Small intestine (tissue), 7 donors: ENCODE measurements at regions not wholly inside any gene's neighbourhood (a gene's known extent, or its start where the extent isn't known, plus 50 kb on each side); places are given as distances from the start of the nearest gene placed in this dataset.

Experiments used
- DNase-seq, 2 donors: peaks; one replicate each; pipeline versions ENCODE4 v3.0.0 to v3.0.0-alpha.2; 2013
- FAIRE-seq: peaks from 2 replicates; lab custom pipeline; 2012; peaks lifted over from hg19 to GRCh38; lab: Jason Lieb, UNC
- H3K27ac ChIP-seq, 3 donors: one replicate each; pipeline ENCODE4 v1.5.1; 2013; ENCODE audit warnings: low read length in 2 of 3, mild to moderate bottlenecking in 2 of 3, control low read depth in 1 of 3, inconsistent platforms in 1 of 3, low read depth in 1 of 3, moderate library complexity in 1 of 3
- H3K27me3 ChIP-seq, 3 donors: one replicate each; pipeline ENCODE4 v1.6.1; 2013; ENCODE audit warnings: low read length in 3 of 3, inconsistent platforms in 1 of 3; ENCODE audit not compliant: control insufficient read depth in 3 of 3, insufficient read depth in 3 of 3
- H3K36me3 ChIP-seq, 3 donors: one replicate each; pipeline ENCODE4 v1.6.1; 2013; ENCODE audit warnings: low read length in 3 of 3, inconsistent platforms in 1 of 3, low read depth in 1 of 3, mild to moderate bottlenecking in 1 of 3, moderate library complexity in 1 of 3; ENCODE audit not compliant: control insufficient read depth in 3 of 3, insufficient read depth in 2 of 3
- H3K4me1 ChIP-seq, 3 donors: one replicate each; pipeline ENCODE4 v1.6.1; 2013; ENCODE audit warnings: low read length in 2 of 3, inconsistent platforms in 1 of 3, low read depth in 1 of 3, mild to moderate bottlenecking in 1 of 3, moderate library complexity in 1 of 3; ENCODE audit not compliant: control insufficient read depth in 3 of 3, insufficient read depth in 2 of 3
- H3K4me3 ChIP-seq, 3 donors: one replicate each; pipeline ENCODE4 v1.5.1; 2013; ENCODE audit warnings: low read length in 3 of 3, control low read depth in 1 of 3, inconsistent platforms in 1 of 3, low read depth in 1 of 3, mild to moderate bottlenecking in 1 of 3, moderate library complexity in 1 of 3
- H3K9me3 ChIP-seq, 2 donors: one replicate each; pipeline ENCODE4 v1.6.1; 2013; ENCODE audit warnings: low read depth in 1 of 2, low read length in 1 of 2; ENCODE audit not compliant: control insufficient read depth in 2 of 2, insufficient read depth in 1 of 2
- WGBS, 3 donors: extraction: QIAGEN DNeasy Blood & Tissue Kit; methylation state at CpG; one replicate each; pipeline ENCODE4 v1.1.7; 2013; 5-methylcytosine and 5-hydroxymethylcytosine counted together
- donor health status: healthy with polysubstance abuse.
- donor health status: control.
- donor health status: control.
- donor health status: Bipolar disorder and iron deficiency.
- donor health status: healthy.

DNA sequence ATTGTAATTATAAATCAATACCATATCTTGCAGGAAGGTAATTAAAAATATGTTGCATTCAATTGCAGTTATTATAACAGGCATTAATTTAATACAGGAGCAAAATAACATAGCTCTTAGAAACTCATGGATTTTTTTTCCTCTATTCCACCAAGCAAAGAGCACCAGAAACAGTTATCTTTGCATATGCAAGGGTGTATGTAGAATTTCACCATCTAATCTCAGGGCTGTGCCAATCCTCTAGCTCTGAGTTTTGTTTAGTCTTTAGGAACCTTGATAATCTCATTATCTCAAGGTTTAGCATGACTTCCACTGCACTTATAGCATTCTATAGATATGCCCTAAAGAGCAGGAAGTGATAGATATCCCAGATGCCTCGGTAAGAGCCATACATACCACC, 197.5 kb downstream of the VEGFC start:
- Histone ChIP-seq H3K9me3 (no peaks in the 10 kb centered on the region), H3K4me1 (no peaks in the 10 kb centered on the region), H3K27ac (no peak overlapping the region), H3K27me3 (no peaks in the 10 kb centered on the region), H3K36me3 (no peaks in the 10 kb centered on the region), H3K4me3 (no peak overlapping the region)
- 29 to 41% (median 38%) methylated on average over 1 of the region's 1 CpG for WGBS, 3 donors
- FAIRE-seq (no peak), DNase-seq (no peak)

DNA sequence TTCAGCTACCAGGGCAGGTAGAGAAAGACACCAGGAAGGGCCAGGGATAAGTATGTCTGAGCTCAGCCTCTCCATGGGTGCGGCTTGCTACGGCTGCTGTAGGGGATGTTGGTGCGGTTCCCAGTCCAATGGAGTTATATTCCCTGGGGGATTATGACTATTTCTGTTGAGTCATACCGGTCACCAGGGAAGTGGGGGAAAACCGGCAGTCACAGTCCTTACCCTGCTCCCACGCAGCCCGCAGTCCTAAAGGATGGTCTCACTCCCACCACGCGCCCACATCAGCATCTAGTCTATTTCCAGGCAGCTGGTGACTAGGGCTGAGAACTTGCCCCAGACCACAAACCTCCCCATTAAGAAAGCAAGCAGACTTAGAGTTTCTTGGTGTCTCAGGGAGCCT, 191.6 kb downstream of the VEGFC start:
- no peak overlapping the region for H3K27ac ChIP-seq
- no peaks in the 10 kb centered on the region for H3K9me3 ChIP-seq
- FAIRE-seq, result no peak
- no peak overlapping the region for H3K4me3 ChIP-seq
- H3K4me1 ChIP-seq, result no peaks in the 10 kb centered on the region
- no peaks in the 10 kb centered on the region for H3K36me3 ChIP-seq
- no peaks in the 10 kb centered on the region for H3K27me3 ChIP-seq
- 87 to 95% (median 91%) methylated on average over 9 of the region's 9 CpGs for WGBS, 3 donors
- no peak for DNase-seq

DNA sequence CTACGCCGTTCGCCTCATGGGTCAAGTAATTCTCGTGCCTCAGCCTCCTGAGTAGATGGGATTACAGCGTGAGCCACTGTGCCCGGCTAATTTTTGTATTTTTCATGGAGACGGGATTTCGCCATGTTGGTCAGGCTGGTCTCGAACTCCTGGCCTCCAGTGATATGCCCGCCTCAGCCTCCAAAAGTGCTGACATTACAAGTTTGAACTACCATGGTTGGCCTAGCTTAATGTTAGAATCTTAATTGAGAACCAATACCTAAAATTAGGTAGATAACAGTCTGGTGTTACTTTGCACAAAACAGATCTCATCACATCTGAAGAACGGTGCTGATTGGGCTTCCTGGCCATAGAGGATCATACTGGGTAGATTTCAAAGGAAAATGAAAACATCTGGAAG, 184.9 kb downstream of the VEGFC start:
- FAIRE-seq (no peak), DNase-seq (no peak)
- H3K27ac ChIP-seq, result no peak overlapping the region
- H3K36me3 ChIP-seq, result no peaks in the 10 kb centered on the region
- H3K27me3 ChIP-seq, result no peaks in the 10 kb centered on the region
- WGBS, 3 donors, result 88 to 93% (median 91%) methylated on average over 11 of the region's 11 CpGs
- no peak overlapping the region for H3K4me3 ChIP-seq
- H3K4me1 ChIP-seq, result no peaks in the 10 kb centered on the region
- H3K9me3 ChIP-seq, result no peaks in the 10 kb centered on the region

DNA sequence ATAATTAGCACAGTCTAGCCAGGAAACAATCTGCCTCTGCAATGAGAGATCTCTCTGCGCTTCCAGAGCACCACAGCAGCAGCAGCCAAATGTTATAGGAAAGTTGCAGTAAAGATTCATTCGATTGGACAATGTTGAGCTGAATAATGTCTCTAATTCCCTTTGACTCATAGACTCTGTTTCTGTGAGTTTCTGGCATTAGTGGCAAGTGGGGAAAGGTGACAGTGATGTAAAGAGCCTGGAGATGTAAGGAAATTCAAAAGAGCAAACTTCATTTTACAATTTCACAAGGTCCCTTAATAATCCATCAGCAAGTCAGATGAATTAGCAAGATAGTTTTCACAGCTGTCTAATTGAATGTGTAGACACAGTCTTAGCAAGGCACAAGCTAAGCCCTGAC, 184.4 kb downstream of the VEGFC start:
- WGBS, 3 donors, result 81 to 94% (median 87%) methylated on average over 2 of the region's 2 CpGs
- Histone ChIP-seq H3K4me3 (no peak overlapping the region), H3K4me1 (no peaks in the 10 kb centered on the region), H3K27me3 (no peaks in the 10 kb centered on the region), H3K27ac (no peak overlapping the region), H3K36me3 (no peaks in the 10 kb centered on the region), H3K9me3 (no peaks in the 10 kb centered on the region)
- FAIRE-seq, result no peak
- DNase-seq, result no peak

DNA sequence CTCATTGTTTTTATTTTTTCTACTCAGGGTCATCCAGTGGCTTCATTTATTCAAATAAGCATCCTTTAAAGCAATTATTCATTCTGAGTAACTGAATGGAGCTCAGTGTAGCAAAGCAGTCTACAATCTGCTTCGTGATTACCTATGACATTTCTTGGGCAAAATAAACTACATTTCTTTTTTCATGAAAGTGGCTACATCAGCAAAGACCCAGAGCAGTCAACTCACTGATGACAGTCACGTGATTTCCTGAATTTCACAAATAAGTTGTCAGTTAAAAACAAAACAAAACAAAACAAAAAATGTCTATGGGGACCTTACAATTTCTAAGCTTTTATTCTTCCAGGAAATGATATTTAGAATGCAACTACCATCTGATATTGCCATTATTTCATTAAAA, 182.1 kb downstream of the VEGFC start:
- WGBS, 3 donors, result 47 to 70% (median 63%) methylated on average over 2 of the region's 2 CpGs
- DNase-seq (no peak), FAIRE-seq (no peak)
- H3K27me3 ChIP-seq, result no peaks in the 10 kb centered on the region
- no peaks in the 10 kb centered on the region for H3K9me3 ChIP-seq
- H3K27ac ChIP-seq, result no peak overlapping the region
- no peaks in the 10 kb centered on the region for H3K36me3 ChIP-seq
- no peak overlapping the region for H3K4me3 ChIP-seq
- no peaks in the 10 kb centered on the region for H3K4me1 ChIP-seq

DNA sequence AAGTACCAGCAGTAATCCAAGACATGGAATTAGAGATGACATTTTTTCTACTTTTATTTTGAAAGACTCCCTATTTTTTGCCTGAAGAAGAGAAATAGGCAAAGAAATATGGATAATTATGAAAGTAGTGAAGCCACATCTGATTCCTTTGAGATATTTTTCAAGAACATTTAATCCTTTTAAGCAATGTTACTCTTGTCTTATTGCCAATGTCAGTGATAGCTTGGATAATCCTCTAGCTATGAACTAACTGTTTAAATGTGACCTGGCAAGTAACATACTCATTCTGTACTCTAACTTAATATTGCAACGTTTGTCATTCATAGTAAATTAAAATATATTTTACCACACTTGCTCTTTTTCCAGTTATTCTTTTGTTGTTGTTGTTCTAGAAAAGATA, 181.3 kb downstream of the VEGFC start:
- WGBS, 3 donors, result 47 to 68% (median 56%) methylated on average over 1 of the region's 1 CpG
- no peaks in the 10 kb centered on the region for H3K9me3 ChIP-seq
- DNase-seq (no peak), FAIRE-seq (no peak)
- H3K4me3 ChIP-seq, result no peak overlapping the region
- no peaks in the 10 kb centered on the region for H3K36me3 ChIP-seq
- no peaks in the 10 kb centered on the region for H3K27me3 ChIP-seq
- H3K4me1 ChIP-seq, result no peaks in the 10 kb centered on the region
- no peak overlapping the region for H3K27ac ChIP-seq

DNA sequence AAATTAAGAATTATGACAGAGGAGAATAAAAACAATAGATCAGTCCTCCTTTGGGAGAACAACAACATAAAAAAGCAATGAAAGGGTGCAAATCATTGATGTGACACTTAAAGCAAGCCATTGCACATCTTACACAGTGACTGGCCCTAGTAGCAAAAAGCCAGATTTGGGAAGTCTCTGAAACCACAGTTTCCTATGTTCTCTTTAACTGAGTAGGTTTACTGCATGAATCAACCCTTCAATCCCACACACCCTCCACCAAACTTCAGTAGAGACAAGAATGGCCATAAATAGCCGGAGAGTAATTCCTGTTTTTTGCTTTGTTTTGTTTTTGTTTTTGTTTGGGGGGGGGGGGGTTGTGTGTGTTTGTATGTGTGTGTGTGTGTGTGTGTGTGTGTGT, 180.8 kb downstream of the VEGFC start:
- H3K4me3 ChIP-seq, result no peak overlapping the region
- DNase-seq (no peak), FAIRE-seq (no peak)
- H3K27ac ChIP-seq, result no peak overlapping the region
- no peaks in the 10 kb centered on the region for H3K27me3 ChIP-seq
- no peaks in the 10 kb centered on the region for H3K4me1 ChIP-seq
- no peaks in the 10 kb centered on the region for H3K9me3 ChIP-seq
- no peaks in the 10 kb centered on the region for H3K36me3 ChIP-seq
- WGBS, 3 donors, result 56 to 87% (median 67%) methylated on average over 1 of the region's 1 CpG

DNA sequence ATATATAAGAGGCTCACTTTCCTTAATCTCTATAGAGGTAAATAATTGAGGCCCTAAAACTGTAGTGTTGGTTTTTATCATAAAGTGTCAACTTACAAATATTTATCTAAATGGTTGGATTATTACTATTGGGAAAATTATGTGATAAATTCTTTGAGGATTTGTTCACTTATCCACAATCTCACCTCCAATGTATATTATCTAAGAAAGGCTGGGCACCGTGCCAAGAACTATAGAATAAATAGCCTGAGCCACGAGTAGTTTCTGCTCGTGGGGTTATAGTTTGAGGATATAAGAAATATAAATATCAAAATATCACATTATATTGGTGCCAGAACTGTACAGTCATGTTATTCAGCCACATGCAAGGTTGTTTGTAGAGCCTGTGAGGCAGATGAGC, 177.9 kb downstream of the VEGFC start:
- DNase-seq (peak in 1 of 2 donors; percentile 2), FAIRE-seq (no peak)
- no peaks in the 10 kb centered on the region for H3K27me3 ChIP-seq
- H3K4me3 ChIP-seq, result no peak overlapping the region
- H3K27ac ChIP-seq, result no peak overlapping the region
- no peaks in the 10 kb centered on the region for H3K9me3 ChIP-seq
- H3K4me1 ChIP-seq, result no peaks in the 10 kb centered on the region
- no peaks in the 10 kb centered on the region for H3K36me3 ChIP-seq
- WGBS, 3 donors, result 13 to 35% (median 23%) methylated on average over 3 of the region's 3 CpGs

DNA sequence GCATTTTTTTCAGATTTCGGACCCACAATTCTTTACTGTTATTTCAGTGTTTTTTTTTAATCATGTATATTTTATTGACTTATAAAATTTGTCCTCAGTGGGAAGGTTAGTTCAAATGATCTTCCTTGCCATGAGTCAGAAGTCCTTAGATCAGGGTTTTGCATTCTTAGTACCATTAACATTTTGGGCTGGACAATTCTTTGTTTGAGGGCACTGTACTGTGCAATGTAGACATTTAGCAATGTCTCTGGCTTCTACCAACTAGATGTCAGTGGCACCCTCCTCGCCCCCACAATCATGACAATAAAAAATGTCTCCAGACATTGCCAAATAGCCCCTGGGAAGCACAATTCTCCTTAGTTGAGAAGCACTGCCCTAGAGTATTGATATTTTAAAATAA, 176.6 kb downstream of the VEGFC start:
- Histone ChIP-seq H3K27ac (no peak overlapping the region), H3K36me3 (no peaks in the 10 kb centered on the region), H3K9me3 (no peaks in the 10 kb centered on the region), H3K27me3 (no peaks in the 10 kb centered on the region), H3K4me3 (no peak overlapping the region), H3K4me1 (no peaks in the 10 kb centered on the region)
- DNase-seq, result no peak
- FAIRE-seq, result no peak
- WGBS, 3 donors, result 57 to 65% (median 60%) methylated on average over 2 of the region's 2 CpGs
